WI38 (cell line): ENCODE measurements at regions not wholly inside any gene's neighbourhood (a gene's known extent, or its start where the extent isn't known, plus 50 kb on each side); places are given as distances from the start of the nearest gene placed in this dataset.

ENCODE experiments used
- H3K4me3 ChIP-seq: 2 replicates; pipeline ENCODE4 v1.5.1; 2011; ENCODE audit warnings: low read depth, mild to moderate bottlenecking, control low read depth, low read length
- CTCF ChIP-seq: IDR thresholded peaks from 2 replicates; pipeline ENCODE4 v1.5.1; 2012; ENCODE audit warnings: low read depth, mild to moderate bottlenecking, control low read depth, low read length

- no peak overlapping the region for H3K4me3 ChIP-seq
- TF ChIP-seq CTCF = no peak
These were observed 199.5 kb downstream of the KCNN2 start for GRCh38 chr5:114561415-114561814.
